ENCODE measurements at regions not wholly inside any gene's neighbourhood (a gene's known extent, or its start where the extent isn't known, plus 50 kb on each side); places are given as distances from the start of the nearest gene placed in this dataset.

- intact Hi-C loops (cut with micrococcal nuclease; ENCODE audit: unreplicated experiment), result no loop called here
- Mint-ChIP-seq H3K36me3 (ENCODE audit: insufficient read depth, unreplicated experiment) (no peaks in the 10 kb centered on the region), H3K4me3 (ENCODE audit: unreplicated experiment) (no peak overlapping the region), H3K27me3 (ENCODE audit: insufficient read depth, unreplicated experiment) (no peaks in the 10 kb centered on the region), H3K9me3 (ENCODE audit: unreplicated experiment) (no peaks in the 10 kb centered on the region), H3K4me1 (ENCODE audit: low read depth, unreplicated experiment) (no peaks in the 10 kb centered on the region), H3K27ac (ENCODE audit: unreplicated experiment) (no peak overlapping the region)
- DNase-seq, result no peak
- BruUV-seq (replicated peaks), result no TSS peak
- ChIA-PET CTCF (no interaction called here), POLR2A (no interaction called here)
- Histone ChIP-seq H3K4me3 (ENCODE audit: low read depth, low read length) (no peak overlapping the region), H3K27me3 (replicated peaks; ENCODE audit: control insufficient read depth, insufficient read depth, low read length) (no peaks in the 10 kb centered on the region), H3K9me3 (no peaks in the 10 kb centered on the region), H3K36me3 (ENCODE audit: control insufficient read depth, insufficient read depth, low read length) (no peaks in the 10 kb centered on the region), H3K4me1 (no peaks in the 10 kb centered on the region)
- TF ChIP-seq CTCF (IDR thresholded peaks at IDR 0.05; ENCODE audit: insufficient read depth in 1 of 2, low read depth in 1 of 2, low read length in 1 of 2, severe bottlenecking in 1 of 2, unreplicated experiment in 1 of 2), result no peak
These were observed 83.2 kb upstream of the DMRTA1 start for GRCh38 chr9:22363421-22363887.

- H3K36me3 ChIP-seq (ENCODE audit: control insufficient read depth, insufficient read depth, low read length), result no peaks in the 10 kb centered on the region
- H3K27me3 ChIP-seq (replicated peaks; ENCODE audit: control insufficient read depth, insufficient read depth, low read length), result no peaks in the 10 kb centered on the region
- intact Hi-C loops (cut with micrococcal nuclease; ENCODE audit: unreplicated experiment), result no loop called here
- no peaks in the 10 kb centered on the region for H3K4me1 ChIP-seq
- CTCF ChIA-PET, result no interaction called here
- BruUV-seq (replicated peaks), result no TSS peak
- DNase-seq, result no peak
- no peak overlapping the region for H3K4me3 Mint-ChIP-seq (ENCODE audit: unreplicated experiment)
- no peaks in the 10 kb centered on the region for H3K4me1 Mint-ChIP-seq (ENCODE audit: low read depth, unreplicated experiment)
- H3K9me3 Mint-ChIP-seq (ENCODE audit: unreplicated experiment), result no peaks in the 10 kb centered on the region
- POLR2A ChIA-PET, result no interaction called here
- H3K36me3 Mint-ChIP-seq (ENCODE audit: insufficient read depth, unreplicated experiment), result no peaks in the 10 kb centered on the region
- no peak overlapping the region for H3K27ac Mint-ChIP-seq (ENCODE audit: unreplicated experiment)
- H3K4me3 ChIP-seq (ENCODE audit: low read depth, low read length), result no peak overlapping the region
- peaks cover 5% of the 10 kb centered on the region for H3K27me3 Mint-ChIP-seq (ENCODE audit: insufficient read depth, unreplicated experiment)
- no peaks in the 10 kb centered on the region for H3K9me3 ChIP-seq
- TF ChIP-seq CTCF (IDR thresholded peaks at IDR 0.05; ENCODE audit: insufficient read depth in 1 of 2, low read depth in 1 of 2, low read length in 1 of 2, severe bottlenecking in 1 of 2, unreplicated experiment in 1 of 2), result no peak
These were observed 73.0 kb upstream of the DMRTA1 start for GRCh38 chr9:22373636-22374035.

- Mint-ChIP-seq H3K27me3 (ENCODE audit: insufficient read depth, unreplicated experiment) (peaks cover 5% of the 10 kb centered on the region), H3K36me3 (ENCODE audit: insufficient read depth, unreplicated experiment) (no peaks in the 10 kb centered on the region), H3K4me1 (ENCODE audit: low read depth, unreplicated experiment) (no peaks in the 10 kb centered on the region), H3K27ac (ENCODE audit: unreplicated experiment) (no peak overlapping the region), H3K4me3 (ENCODE audit: unreplicated experiment) (no peak overlapping the region), H3K9me3 (ENCODE audit: unreplicated experiment) (no peaks in the 10 kb centered on the region)
- intact Hi-C loops (cut with micrococcal nuclease; ENCODE audit: unreplicated experiment), result no loop called here
- H3K9me3 ChIP-seq, result no peaks in the 10 kb centered on the region
- DNase-seq, result no peak
- ChIA-PET CTCF (no interaction called here), POLR2A (no interaction called here)
- no peaks in the 10 kb centered on the region for H3K4me1 ChIP-seq
- no peaks in the 10 kb centered on the region for H3K36me3 ChIP-seq (ENCODE audit: control insufficient read depth, insufficient read depth, low read length)
- no peak overlapping the region for H3K4me3 ChIP-seq (ENCODE audit: low read depth, low read length)
- no peaks in the 10 kb centered on the region for H3K27me3 ChIP-seq (replicated peaks; ENCODE audit: control insufficient read depth, insufficient read depth, low read length)
- BruUV-seq (replicated peaks), result no TSS peak
- TF ChIP-seq CTCF (IDR thresholded peaks at IDR 0.05; ENCODE audit: insufficient read depth in 1 of 2, low read depth in 1 of 2, low read length in 1 of 2, severe bottlenecking in 1 of 2, unreplicated experiment in 1 of 2), result no peak
These were observed 72.6 kb upstream of the DMRTA1 start for GRCh38 chr9:22374051-22374450.

Data from Caco-2 (cell line).